Ovary (tissue), 3 donors: ENCODE measurements at regions not wholly inside any gene's neighbourhood (a gene's known extent, or its start where the extent isn't known, plus 50 kb on each side); places are given as distances from the start of the nearest gene placed in this dataset.

Source experiments
- CTCF ChIP-seq, 3 donors: fragments of 450-650 bp in 2 of 3; fragments of 200-600 bp in 1 of 3; IDR thresholded peaks; one replicate each; pipeline versions ENCODE4 v1.5.1 to v1.8.0; 2016 to 2022; ENCODE audit warnings: antibody characterized with exemption in 3 of 3, mild to moderate bottlenecking in 1 of 3
- EP300 ChIP-seq: sonication (generic); formaldehyde crosslinking; IDR thresholded peaks from one replicate; pipeline ENCODE4 v1.6.1; 2017; ENCODE audit warnings: antibody characterized with exemption
- POLR2A ChIP-seq: fragments of 450-650 bp; IDR thresholded peaks from one replicate; pipeline ENCODE4 v1.6.1; 2017; ENCODE audit warnings: antibody characterized with exemption, mild to moderate bottlenecking, moderate library complexity
- donor health status: DM: no; HTN: no; CAD: no.

- no peak for TF ChIP-seq CTCF (IDR thresholded peaks at IDR 0.05)
- no peak for TF ChIP-seq POLR2A
- no peak for TF ChIP-seq EP300
Measured at GRCh38 chr4:155611501-155611900, 55.1 kb upstream of the GUCY1A1 start.
